ENCODE measurements at regions not wholly inside any gene's neighbourhood (a gene's known extent, or its start where the extent isn't known, plus 50 kb on each side); places are given as distances from the start of the nearest gene placed in this dataset.

DNA sequence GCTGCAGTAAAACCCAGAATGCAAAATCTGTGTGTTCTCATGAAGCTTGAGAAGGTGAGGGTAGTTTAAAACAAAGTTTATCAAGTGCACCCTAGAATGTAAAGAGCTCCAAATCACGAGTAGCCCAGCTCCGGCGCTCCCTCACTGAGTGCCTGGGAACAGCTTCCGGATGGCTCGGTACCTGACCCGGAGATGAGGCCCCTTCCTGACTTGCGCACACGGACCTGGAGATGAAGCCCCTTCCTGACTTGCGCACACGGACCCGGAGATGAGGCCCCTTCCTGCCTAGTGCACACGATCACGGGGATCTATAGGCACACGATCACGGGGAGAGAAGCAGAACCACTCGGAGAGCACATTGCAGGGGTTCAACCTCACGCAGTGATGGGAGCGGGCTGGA, 322.1 kb upstream of the RNF32 start:
- CTCF ChIA-PET: no interaction called here
- H3K36me3 ChIP-seq (ENCODE audit: control insufficient read depth in 2 of 2, extremely low read depth in 1 of 2, insufficient read depth in 2 of 2, low read length in 2 of 2): no peaks in the 10 kb centered on the region
- dilution Hi-C loops (cut with MboI; ENCODE audit: extremely low pct_ligation_motif_present, low sequenced_read_pairs): no loop called here
- DNase-seq (ENCODE audit: low read depth, low spot score) (no peak), FAIRE-seq (no peak)
- no peaks in the 10 kb centered on the region for H3K27me3 ChIP-seq (ENCODE audit: control insufficient read depth in 2 of 2, insufficient read depth in 2 of 2, low read length in 2 of 2)
- H2AFZ ChIP-seq (ENCODE audit: low read depth, low read length): no peak overlapping the region
- POLR2A ChIA-PET: no interaction called here
- H3K9ac ChIP-seq (replicated peaks; ENCODE audit: extremely low read depth, insufficient read depth, low read length): no peak overlapping the region
- H3K9me3 ChIP-seq (replicated peaks; ENCODE audit: control insufficient read depth, insufficient read depth, low read length): peaks cover 2% of the 10 kb centered on the region
- H3K4me3 ChIP-seq (replicated peaks in 1 of 3; ENCODE audit: insufficient read depth in 1 of 3, low read depth in 1 of 3, low read length in 3 of 3): no peak overlapping the region
- H3K27ac ChIP-seq (ENCODE audit: insufficient read depth, low read depth, low read length): no peak overlapping the region
- TF ChIP-seq CTCF (IDR thresholded peaks at IDR 0.05; ENCODE audit: extremely low read depth in 1 of 2, insufficient read depth in 1 of 2, low read depth in 1 of 2, low read length in 2 of 2) (no peak), POLR2AphosphoS5 (IDR thresholded peaks at IDR 0.05; ENCODE audit: insufficient read depth, low read depth, low read length) (no peak), MYC (IDR thresholded peaks at IDR 0.05; ENCODE audit: low read depth, low read length) (no peak), POLR2A (IDR thresholded peaks at IDR 0.05; ENCODE audit: low read depth, low read length) (no peak), EZH2 (IDR thresholded peaks at IDR 0.05; ENCODE audit: borderline replicate concordance, low read depth, low read length, severe bottlenecking) (no peak), MAX (IDR thresholded peaks at IDR 0.05; ENCODE audit: insufficient read depth, insufficient read length) (no peak), FOS (IDR thresholded peaks at IDR 0.05; ENCODE audit: borderline replicate concordance, insufficient read depth, low read length) (no peak), GATA2 (IDR thresholded peaks at IDR 0.05; ENCODE audit: insufficient read depth, insufficient read length, low read depth, low read length) (no peak), JUN (IDR thresholded peaks at IDR 0.05; ENCODE audit: borderline replicate concordance, insufficient read depth, insufficient read length, low read depth) (no peak)
- no TSS peak for BruUV-seq (replicated peaks)
- intact Hi-C loops (cut with micrococcal nuclease): no loop called here
- H3K4me1 ChIP-seq (ENCODE audit: control insufficient read depth, extremely low read depth, insufficient read depth, low read length): no peaks in the 10 kb centered on the region
- H4K20me1 ChIP-seq (replicated peaks; ENCODE audit: control insufficient read depth, extremely low read depth, insufficient read depth, low read length): no peaks in the 10 kb centered on the region
- no peak overlapping the region for H3K4me2 ChIP-seq (ENCODE audit: insufficient read depth, low read length)
- no peaks in the 10 kb centered on the region for H3K79me2 ChIP-seq (ENCODE audit: control insufficient read depth, insufficient read depth, low read length)
- H3K9me1 ChIP-seq (replicated peaks; ENCODE audit: control insufficient read depth, extremely low read depth, insufficient read depth, low read length): no peaks in the 10 kb centered on the region
